Hippocampal formation (tissue), 2 donors: ENCODE measurements at regions not wholly inside any gene's neighbourhood (a gene's known extent, or its start where the extent isn't known, plus 50 kb on each side); places are given as distances from the start of the nearest gene placed in this dataset.
"Not testable (repeated sequence)": the region's sequence is repeated elsewhere in the genome, so short reads cannot be mapped to it uniquely, and the experiment has no call there.

ENCODE experiments used
- DNase-seq, 2 donors: peaks; one replicate each; lab custom pipeline; 2025; lab: John Stamatoyannopoulos, UW

- no peak for DNase-seq
These were observed 87.9 kb upstream of the MSTN start for GRCh38 chr2:190150413-190150812.

- no peak for DNase-seq
These were observed 87.4 kb upstream of the MSTN start for GRCh38 chr2:190149908-190150307.

GRCh38 chr2:190149200-190149599 is 86.7 kb upstream of the MSTN start:
- no peak for DNase-seq

- DNase-seq: not testable (repeated sequence)
These were observed 83.6 kb upstream of the MSTN start for GRCh38 chr2:190146109-190146508.

DNA sequence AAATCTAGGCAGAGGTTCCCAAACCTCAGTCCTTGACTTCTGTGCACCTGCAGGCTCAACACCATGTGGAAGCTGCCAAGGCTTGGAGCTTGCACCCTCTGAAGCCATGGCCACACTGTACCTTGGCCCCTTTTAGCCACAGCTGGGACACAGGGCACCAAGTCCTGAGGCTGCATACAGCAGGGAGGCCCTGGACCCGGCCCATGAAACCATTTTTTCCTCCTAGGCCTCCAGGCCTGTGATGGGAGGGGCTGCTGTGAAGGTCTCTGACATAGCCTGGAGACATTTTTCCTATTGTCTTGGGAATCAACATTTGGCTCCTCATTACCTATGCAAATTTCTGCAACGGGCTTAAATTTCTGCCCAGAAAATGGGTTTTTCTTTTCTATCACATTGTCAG is 77.9 kb upstream of the MSTN start:
- DNase-seq: not testable (repeated sequence)

DNA sequence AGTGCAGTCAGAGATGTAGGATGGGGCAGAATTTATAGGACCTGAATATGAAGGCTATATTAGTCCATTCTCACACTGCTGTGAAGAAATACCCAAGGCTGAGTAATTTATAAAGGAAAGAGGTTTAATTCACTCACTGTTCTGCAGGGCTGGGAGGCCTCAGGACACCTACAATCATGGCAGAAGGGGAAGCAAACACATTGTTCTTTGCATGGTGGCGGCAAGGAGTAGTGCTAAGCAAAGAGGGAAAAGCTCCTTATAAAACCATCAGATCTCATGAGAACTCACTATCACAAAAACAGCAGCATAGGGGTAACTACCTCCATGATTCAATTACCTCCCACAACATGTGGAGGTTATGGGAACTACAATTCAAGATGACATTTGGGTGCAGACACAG is 76.8 kb upstream of the MSTN start:
- DNase-seq: no peak

DNA sequence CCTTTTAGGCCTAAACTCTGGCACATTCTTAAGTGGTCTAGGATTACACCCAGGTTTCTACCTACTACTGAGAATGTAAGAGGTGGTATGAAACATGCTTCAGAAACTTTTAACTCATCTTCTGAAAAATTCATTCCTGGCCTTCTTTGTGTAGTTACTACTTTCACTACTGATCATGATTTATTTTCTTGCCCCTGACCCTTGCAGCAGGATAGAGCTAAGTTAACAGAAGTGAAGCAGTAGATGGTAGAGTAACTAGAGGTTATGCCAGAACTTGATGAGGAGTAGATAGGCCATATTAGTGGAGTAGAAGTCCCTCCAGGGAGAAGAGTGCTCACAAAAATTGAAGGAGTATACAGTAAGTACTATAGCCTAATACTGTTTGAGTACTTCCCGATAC is 75.5 kb upstream of the MSTN start:
- no peak for DNase-seq

DNA sequence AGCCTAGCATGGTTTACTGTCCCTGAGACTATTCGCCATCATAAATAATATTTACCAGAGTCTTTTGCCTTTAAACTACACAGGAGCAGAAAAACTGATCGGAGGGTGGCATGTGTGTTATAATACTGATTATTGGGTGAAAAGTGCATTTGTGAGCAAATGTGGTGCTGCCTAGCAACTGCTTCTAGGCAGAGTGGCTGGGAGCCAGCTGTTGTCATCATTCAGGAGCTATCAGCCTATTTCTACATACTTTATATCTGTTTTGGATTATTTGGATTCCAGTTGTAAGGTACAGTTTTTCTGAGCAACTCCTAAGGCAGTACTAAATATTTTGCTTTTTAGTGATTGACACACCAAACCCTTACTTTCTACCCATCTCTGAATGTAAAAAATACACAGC is 75.0 kb upstream of the MSTN start:
- DNase-seq: no peak

GRCh38 chr2:190136825-190137224 is 74.3 kb upstream of the MSTN start:
- no peak for DNase-seq

- DNase-seq: no peak
These were observed 73.7 kb upstream of the MSTN start for GRCh38 chr2:190136259-190136658.

GRCh38 chr2:190129421-190130199 is 67.1 kb upstream of the MSTN start:
- no peak for DNase-seq

GRCh38 chr2:190127651-190128050 is 65.1 kb upstream of the MSTN start:
- no peak for DNase-seq

DNA sequence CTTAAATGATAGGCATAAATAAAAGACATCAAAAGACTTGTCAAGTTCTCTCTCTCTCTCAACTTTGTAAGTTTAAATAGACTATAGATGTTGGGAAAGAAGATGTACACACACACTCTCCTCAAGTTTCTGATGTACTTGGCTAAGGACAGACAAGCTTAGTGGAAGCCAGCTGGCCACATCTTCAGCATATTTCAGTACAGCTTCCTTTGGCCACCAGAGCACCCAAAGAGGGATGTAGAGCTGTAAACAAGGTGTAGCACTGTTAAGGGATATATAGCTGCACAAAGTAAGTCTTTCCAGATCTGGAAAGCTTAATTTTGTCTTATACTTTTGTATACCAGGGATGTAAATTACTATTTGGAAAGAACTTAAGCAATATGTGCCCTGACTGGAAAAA is 64.3 kb upstream of the MSTN start:
- DNase-seq: no peak

GRCh38 chr2:190123956-190124355 is 61.4 kb upstream of the MSTN start:
- DNase-seq: no peak

DNA sequence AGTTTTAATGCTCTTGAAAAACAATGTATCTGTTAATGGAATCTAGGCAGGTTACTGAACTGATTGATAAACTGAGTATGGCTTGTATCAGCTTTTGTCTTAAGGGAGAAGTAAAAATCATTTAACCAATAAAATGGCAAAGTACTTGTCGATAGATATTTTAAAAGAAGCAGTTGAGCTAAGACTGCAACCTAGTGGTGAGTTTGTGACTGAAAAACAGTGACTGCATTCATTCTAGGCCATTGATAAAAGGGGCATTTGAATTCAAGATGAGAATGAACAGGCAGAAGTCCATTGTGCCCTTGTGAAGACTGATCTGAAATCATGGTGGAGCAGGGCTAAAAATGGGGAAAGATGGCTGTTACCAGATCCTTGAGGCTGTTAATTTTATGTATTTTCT is 59.4 kb upstream of the MSTN start:
- peak; percentile 7 to 89 for DNase-seq

GRCh38 chr2:190121305-190121704 is 58.8 kb upstream of the MSTN start:
- DNase-seq: no peak

- DNase-seq: no peak
These were observed 57.5 kb upstream of the MSTN start for GRCh38 chr2:190119923-190120590.

GRCh38 chr2:190119257-190119656 is 56.7 kb upstream of the MSTN start:
- peak; percentile 21 to 50 for DNase-seq

DNA sequence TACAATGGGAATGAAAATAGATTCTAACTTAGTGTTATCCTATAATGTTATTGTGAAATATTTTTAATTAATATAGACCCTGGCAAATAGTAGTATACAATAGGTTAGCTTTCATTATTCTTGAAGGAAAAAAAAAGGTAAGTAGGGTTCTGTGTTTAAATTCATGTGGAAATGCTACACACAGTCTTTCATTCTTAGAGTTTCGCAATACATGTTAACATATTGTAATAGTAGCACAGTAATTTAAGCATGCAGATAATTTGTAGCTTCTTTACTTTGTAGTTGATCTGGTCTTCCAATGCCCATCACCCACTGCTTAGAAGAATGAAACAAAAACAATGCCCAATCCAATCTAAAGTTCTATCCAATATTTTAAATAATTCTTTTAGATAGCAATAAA is 54.8 kb upstream of the MSTN start:
- no peak for DNase-seq

DNA sequence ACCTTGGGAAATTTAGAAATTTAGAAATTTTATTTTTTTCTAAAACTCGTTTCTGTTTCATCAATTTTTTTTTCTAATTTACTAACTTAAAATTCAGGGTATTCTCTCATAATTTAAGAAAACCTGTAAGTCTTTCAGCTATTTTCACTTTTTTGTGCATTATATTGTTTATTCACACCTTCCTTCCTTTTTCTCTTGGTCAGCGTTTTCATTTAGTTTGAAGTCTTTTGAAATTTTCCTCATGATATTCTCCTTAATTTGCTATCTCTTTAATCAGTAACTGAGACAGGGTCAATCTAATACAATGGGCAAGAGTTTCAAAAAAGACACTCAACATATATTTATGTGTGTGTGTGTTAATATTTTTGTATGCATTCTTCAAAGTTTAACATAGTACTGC is 50.5 kb upstream of the MSTN start:
- no peak for DNase-seq
